CD4-positive, CD25-positive, alpha-beta regulatory T cell (primary cell): ENCODE measurements at regions not wholly inside any gene's neighbourhood (a gene's known extent, or its start where the extent isn't known, plus 50 kb on each side); places are given as distances from the start of the nearest gene placed in this dataset.

Source experiments
- ATAC-seq, 2 donors: fragments of 150-1000 bp; cut with Tn5 transposase; one replicate each; pipeline ENCODE4 v1.10.0; 2021; ENCODE audit warnings: low read depth in 2 of 2, moderate number of reproducible peaks in 2 of 2, moderate library complexity in 1 of 2
- DNase-seq, 3 donors: peaks; one replicate each; pipeline versions ENCODE4 v3.0.0 to v3.0.0-alpha.2; 2012 to 2022; ENCODE audit warnings: mixed read lengths in 1 of 3
- H3K27ac ChIP-seq: one replicate; pipeline ENCODE4 v1.7.0; 2013; ENCODE audit warnings: mild to moderate bottlenecking, low read length; ENCODE audit not compliant: insufficient read depth, poor library complexity, severe bottlenecking
- H3K27me3 ChIP-seq: one replicate; pipeline ENCODE4 v1.7.0; 2013; ENCODE audit warnings: low read length; ENCODE audit not compliant: control insufficient read depth, insufficient read depth
- H3K36me3 ChIP-seq: one replicate; pipeline ENCODE4 v1.7.0; 2013; ENCODE audit warnings: mild to moderate bottlenecking, low read length, moderate library complexity; ENCODE audit not compliant: control insufficient read depth, insufficient read depth
- H3K4me1 ChIP-seq: 2 replicates; pipeline ENCODE4 v1.7.0; 2013; ENCODE audit warnings: mild to moderate bottlenecking, low read length; ENCODE audit not compliant: insufficient read depth, control insufficient read depth, poor library complexity, severe bottlenecking
- H3K4me3 ChIP-seq: one replicate; pipeline ENCODE4 v1.7.0; 2013; ENCODE audit warnings: low read depth, mild to moderate bottlenecking, low read length, moderate library complexity
- H3K9me3 ChIP-seq, 2 experiments: 1 replicate in 1 of 2; 2 replicates in 1 of 2; pipeline ENCODE4 v1.7.0; 2013; ENCODE audit warnings: low read length in 2 of 2, mild to moderate bottlenecking in 1 of 2, moderate library complexity in 1 of 2; ENCODE audit not compliant: control insufficient read depth in 2 of 2
- H3K27ac Mint-ChIP-seq, 3 donors: one replicate each; pipeline ENCODE4 v1.8.0; 2020 to 2022; ENCODE audit warnings: mild to moderate bottlenecking in 3 of 3, mixed read lengths in 3 of 3, moderate library complexity in 2 of 3
- H3K27me3 Mint-ChIP-seq: one replicate; pipeline ENCODE4 v1.8.0; 2022; ENCODE audit warnings: mild to moderate bottlenecking, mixed read lengths
- H3K36me3 Mint-ChIP-seq: one replicate; pipeline ENCODE4 v1.8.0; 2020; ENCODE audit warnings: mixed read lengths
- H3K4me1 Mint-ChIP-seq, 4 donors: one replicate each; pipeline ENCODE4 v1.8.0; 2020 to 2022; ENCODE audit warnings: mixed read lengths in 4 of 4, mild to moderate bottlenecking in 1 of 4
- H3K4me3 Mint-ChIP-seq, 4 donors: one replicate each; pipeline ENCODE4 v1.8.0; 2020 to 2022; ENCODE audit warnings: mild to moderate bottlenecking in 4 of 4, mixed read lengths in 4 of 4, moderate library complexity in 3 of 4
- H3K9me3 Mint-ChIP-seq, 7 donors: one replicate each; pipeline ENCODE4 v1.8.0; 2020 to 2022; ENCODE audit warnings: mixed read lengths in 7 of 7, mild to moderate bottlenecking in 3 of 7, moderate library complexity in 2 of 7

DNA sequence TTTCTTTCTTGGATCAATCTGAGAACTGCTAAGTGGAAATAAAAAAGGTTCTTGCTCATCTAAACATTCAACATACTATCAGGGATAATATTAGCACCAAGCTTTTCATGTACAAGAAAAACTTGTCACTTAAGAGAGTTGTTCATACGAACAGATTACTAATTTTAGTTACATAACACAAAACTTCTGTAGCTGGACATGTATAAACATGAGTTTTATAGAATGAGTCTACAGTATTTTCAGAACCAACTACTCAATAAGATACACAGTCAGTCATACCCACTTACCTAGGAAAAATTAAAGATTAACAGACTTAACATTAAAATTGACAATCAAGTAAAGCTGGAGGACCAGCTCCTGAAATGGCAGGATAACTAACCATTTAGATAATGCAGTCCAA is 540.1 kb upstream of the FAM241A start:
- Mint-ChIP-seq H3K27me3 (no peaks in the 10 kb centered on the region), H3K9me3 (peaks cover 0 to 8% (median 0%) of the 10 kb centered on the region in 7 donors), H3K27ac (no peak overlapping the region), H3K36me3 (no peaks in the 10 kb centered on the region), H3K4me1 (no peaks in the 10 kb centered on the region), H3K4me3 (no peak overlapping the region)
- H3K4me1 ChIP-seq, result no peaks in the 10 kb centered on the region
- H3K27me3 ChIP-seq, result no peaks in the 10 kb centered on the region
- H3K27ac ChIP-seq, result no peak overlapping the region
- DNase-seq (no peak), ATAC-seq (no peak)
- no peaks in the 10 kb centered on the region for H3K9me3 ChIP-seq
- no peak overlapping the region for H3K4me3 ChIP-seq
- no peaks in the 10 kb centered on the region for H3K36me3 ChIP-seq

DNA sequence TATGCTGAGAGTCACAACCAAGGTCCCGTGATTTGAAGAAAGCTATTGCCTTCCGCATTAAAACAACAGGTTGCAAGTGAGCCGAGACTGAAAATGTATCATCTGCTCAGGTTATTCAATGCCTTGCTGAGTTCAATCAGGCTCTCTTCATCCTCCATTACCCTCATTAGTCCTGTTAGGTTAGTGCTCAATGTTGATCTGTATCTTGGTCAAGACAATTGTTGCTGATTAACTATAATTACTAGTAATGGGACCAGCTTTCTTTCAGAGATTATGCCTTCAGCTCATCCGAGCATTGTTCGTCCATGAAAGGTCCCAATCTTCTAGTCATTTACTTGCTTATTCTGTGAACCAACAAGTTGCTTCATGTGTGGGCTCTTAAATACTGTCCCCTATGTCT is 534.6 kb upstream of the FAM241A start:
- Mint-ChIP-seq H3K36me3 (no peaks in the 10 kb centered on the region), H3K4me1 (no peaks in the 10 kb centered on the region), H3K9me3 (peaks cover 0 to 2% (median 0%) of the 10 kb centered on the region in 7 donors), H3K4me3 (no peak overlapping the region), H3K27ac (no peak overlapping the region), H3K27me3 (no peaks in the 10 kb centered on the region)
- H3K27me3 ChIP-seq, result no peaks in the 10 kb centered on the region
- ATAC-seq (no peak), DNase-seq (no peak)
- no peaks in the 10 kb centered on the region for H3K36me3 ChIP-seq
- no peaks in the 10 kb centered on the region for H3K9me3 ChIP-seq
- H3K4me1 ChIP-seq, result no peaks in the 10 kb centered on the region
- no peak overlapping the region for H3K27ac ChIP-seq
- H3K4me3 ChIP-seq, result no peak overlapping the region

DNA sequence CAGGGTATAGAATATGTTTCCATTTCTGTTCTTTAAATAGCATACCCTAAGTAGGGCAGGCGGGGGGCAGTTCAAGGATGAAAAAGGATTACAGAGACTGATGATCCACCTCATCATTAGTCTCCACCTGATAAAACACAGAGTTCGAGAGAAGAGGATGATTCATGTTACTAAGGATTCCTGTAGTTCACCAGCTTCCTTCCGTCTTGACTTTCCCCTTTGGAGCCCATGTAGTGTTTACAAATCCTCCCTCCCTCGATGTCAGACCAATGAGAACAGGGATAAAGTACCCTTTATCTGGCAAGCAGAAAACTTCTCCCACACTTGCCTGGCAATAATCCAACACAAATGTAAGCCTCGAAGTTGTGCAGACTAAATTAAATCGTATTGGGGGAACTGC is 526.3 kb upstream of the FAM241A start:
- H3K27me3 ChIP-seq, result no peaks in the 10 kb centered on the region
- H3K36me3 ChIP-seq, result no peaks in the 10 kb centered on the region
- no peak overlapping the region for H3K27ac ChIP-seq
- DNase-seq (no peak), ATAC-seq (no peak)
- Mint-ChIP-seq H3K27me3 (no peaks in the 10 kb centered on the region), H3K4me3 (no peak overlapping the region), H3K27ac (no peak overlapping the region), H3K4me1 (no peaks in the 10 kb centered on the region), H3K9me3 (peaks cover 0 to 6% (median 2%) of the 10 kb centered on the region in 7 donors), H3K36me3 (no peaks in the 10 kb centered on the region)
- no peak overlapping the region for H3K4me3 ChIP-seq
- H3K9me3 ChIP-seq, result no peaks in the 10 kb centered on the region
- H3K4me1 ChIP-seq, result no peaks in the 10 kb centered on the region

DNA sequence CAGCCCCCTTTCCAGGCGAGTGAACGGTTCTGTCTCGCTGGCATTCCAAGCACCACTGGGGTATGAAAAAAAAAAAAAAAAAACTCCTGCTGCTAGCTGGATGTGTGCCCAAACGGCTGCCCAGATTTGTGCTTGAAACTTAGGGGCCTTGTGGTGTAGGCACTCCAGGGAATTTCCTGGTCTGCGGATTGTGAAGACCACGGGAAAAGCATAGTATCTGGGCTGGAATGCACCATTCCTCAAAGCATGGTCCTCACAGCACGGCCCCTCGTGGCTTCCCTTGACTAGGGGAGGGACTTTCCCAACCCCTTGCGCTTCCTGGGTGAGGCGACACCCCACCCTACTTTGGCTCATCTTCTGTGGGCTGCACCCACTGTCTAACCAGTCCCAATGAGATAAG is 516.8 kb upstream of the FAM241A start:
- H3K27ac Mint-ChIP-seq, result no peak overlapping the region
- no peaks in the 10 kb centered on the region for H3K9me3 ChIP-seq
- no peaks in the 10 kb centered on the region for H3K36me3 ChIP-seq
- DNase-seq (no peak), ATAC-seq (no peak)
- H3K4me3 Mint-ChIP-seq, result no peak overlapping the region
- H3K4me3 ChIP-seq, result no peak overlapping the region
- peaks cover 0 to 6% (median 2%) of the 10 kb centered on the region in 7 donors for H3K9me3 Mint-ChIP-seq
- H3K36me3 Mint-ChIP-seq, result no peaks in the 10 kb centered on the region
- no peaks in the 10 kb centered on the region for H3K4me1 ChIP-seq
- H3K4me1 Mint-ChIP-seq, result no peaks in the 10 kb centered on the region
- no peaks in the 10 kb centered on the region for H3K27me3 Mint-ChIP-seq
- H3K27me3 ChIP-seq, result no peaks in the 10 kb centered on the region
- no peak overlapping the region for H3K27ac ChIP-seq

- no peak for DNase-seq
- no peak overlapping the region for H3K4me3 Mint-ChIP-seq
- no peaks in the 10 kb centered on the region for H3K4me1 ChIP-seq
- no peak for ATAC-seq
- H3K4me1 Mint-ChIP-seq, result no peaks in the 10 kb centered on the region
- H3K27me3 ChIP-seq, result no peaks in the 10 kb centered on the region
- H3K9me3 ChIP-seq, result no peaks in the 10 kb centered on the region
- H3K27ac ChIP-seq, result no peak overlapping the region
- no peaks in the 10 kb centered on the region for H3K36me3 ChIP-seq
- no peaks in the 10 kb centered on the region for H3K36me3 Mint-ChIP-seq
- no peak overlapping the region for H3K27ac Mint-ChIP-seq
- H3K27me3 Mint-ChIP-seq, result no peaks in the 10 kb centered on the region
- H3K4me3 ChIP-seq, result no peak overlapping the region
- peaks cover 0 to 2% (median 0%) of the 10 kb centered on the region in 7 donors for H3K9me3 Mint-ChIP-seq
Observed at GRCh38 chr4:111630705-111631104, 514.5 kb upstream of the FAM241A start.

- H3K27ac ChIP-seq, result no peak overlapping the region
- no peak overlapping the region for H3K4me3 ChIP-seq
- Mint-ChIP-seq H3K27ac (no peak overlapping the region), H3K36me3 (no peaks in the 10 kb centered on the region), H3K4me1 (no peaks in the 10 kb centered on the region), H3K4me3 (no peak overlapping the region), H3K27me3 (no peaks in the 10 kb centered on the region), H3K9me3 (no peaks in the 10 kb centered on the region)
- DNase-seq (no peak), ATAC-seq (no peak)
- H3K27me3 ChIP-seq, result no peaks in the 10 kb centered on the region
- no peaks in the 10 kb centered on the region for H3K4me1 ChIP-seq
- H3K9me3 ChIP-seq, result no peaks in the 10 kb centered on the region
- no peaks in the 10 kb centered on the region for H3K36me3 ChIP-seq
Observed at GRCh38 chr4:111631215-111631999, 513.8 kb upstream of the FAM241A start.

GRCh38 chr4:111632641-111633151 is 512.6 kb upstream of the FAM241A start:
- no peaks in the 10 kb centered on the region for H3K27me3 Mint-ChIP-seq
- no peak for ATAC-seq
- no peaks in the 10 kb centered on the region for H3K36me3 Mint-ChIP-seq
- Histone ChIP-seq H3K27me3 (no peaks in the 10 kb centered on the region), H3K36me3 (no peaks in the 10 kb centered on the region), H3K27ac (no peak overlapping the region), H3K9me3 (no peaks in the 10 kb centered on the region), H3K4me1 (no peaks in the 10 kb centered on the region), H3K4me3 (no peak overlapping the region)
- DNase-seq, result no peak
- peaks cover 0 to 3% (median 0%) of the 10 kb centered on the region in 7 donors for H3K9me3 Mint-ChIP-seq
- no peak overlapping the region for H3K27ac Mint-ChIP-seq
- H3K4me3 Mint-ChIP-seq, result no peak overlapping the region
- no peaks in the 10 kb centered on the region for H3K4me1 Mint-ChIP-seq

GRCh38 chr4:111633663-111634266 is 511.5 kb upstream of the FAM241A start:
- Mint-ChIP-seq H3K9me3 (peaks cover 0 to 3% (median 0%) of the 10 kb centered on the region in 7 donors), H3K27me3 (no peaks in the 10 kb centered on the region), H3K27ac (no peak overlapping the region), H3K4me1 (no peaks in the 10 kb centered on the region), H3K4me3 (no peak overlapping the region), H3K36me3 (no peaks in the 10 kb centered on the region)
- Histone ChIP-seq H3K4me1 (no peaks in the 10 kb centered on the region), H3K4me3 (no peak overlapping the region), H3K27me3 (no peaks in the 10 kb centered on the region), H3K36me3 (no peaks in the 10 kb centered on the region), H3K9me3 (no peaks in the 10 kb centered on the region), H3K27ac (no peak overlapping the region)
- ATAC-seq, result no peak
- no peak for DNase-seq
